Right lobe of liver (tissue), 4 donors: ENCODE measurements at regions not wholly inside any gene's neighbourhood (a gene's known extent, or its start where the extent isn't known, plus 50 kb on each side); places are given as distances from the start of the nearest gene placed in this dataset.

Source experiments
- CTCF ChIP-seq, 4 donors: fragments of 200-600 bp in 3 of 4; fragments of 450-650 bp in 1 of 4; IDR thresholded peaks; one replicate each; pipeline versions ENCODE4 v1.5.1 to v1.8.0; 2016 to 2022; ENCODE audit warnings: antibody characterized with exemption in 4 of 4, mild to moderate bottlenecking in 2 of 4
- POLR2A ChIP-seq: fragments of 450-650 bp; IDR thresholded peaks from one replicate; pipeline ENCODE4 v1.6.1; 2017; ENCODE audit warnings: antibody characterized with exemption, mild to moderate bottlenecking
- donor health status: DM: no; HTN: no; CAD: no.
- donor health status: DM: no; HTN: no; CAD: no.
- donor health status: DM: no; HTN: yes; CAD: no.

GRCh38 chr12:33026791-33027190 lies 130.2 kb upstream of the PKP2 start:
- TF ChIP-seq CTCF (IDR thresholded peaks at IDR 0.05) = no peak
- no peak for TF ChIP-seq POLR2A
